ENCODE measurements at regions not wholly inside any gene's neighbourhood (a gene's known extent, or its start where the extent isn't known, plus 50 kb on each side); places are given as distances from the start of the nearest gene placed in this dataset.

GRCh38 chr7:53699215-53699837 is 663.9 kb downstream of the POM121L12 start:
- no peak for DNase-seq

GRCh38 chr7:53719122-53719521 is 683.7 kb downstream of the POM121L12 start:
- no peak for DNase-seq

GRCh38 chr7:53740971-53741370 is 705.5 kb downstream of the POM121L12 start:
- DNase-seq = no peak

GRCh38 chr7:53743697-53744402 is 708.4 kb downstream of the POM121L12 start:
- no peak for DNase-seq

GRCh38 chr7:53744403-53744760 is 708.9 kb downstream of the POM121L12 start:
- no peak for DNase-seq

- DNase-seq = no peak
Observed at GRCh38 chr7:53756946-53757345, 721.5 kb downstream of the POM121L12 start.

GRCh38 chr7:53768186-53768585 is 732.8 kb downstream of the POM121L12 start:
- peak; percentile 24 for DNase-seq

GRCh38 chr7:53771701-53772100 is 736.3 kb downstream of the POM121L12 start:
- no peak for DNase-seq

- no peak for DNase-seq
Observed at GRCh38 chr7:53776323-53776722, 740.9 kb downstream of the POM121L12 start.

GRCh38 chr7:53789741-53790140 is 752.4 kb upstream of the VSTM2A start:
- no peak for DNase-seq

- DNase-seq = no peak
Observed at GRCh38 chr7:53794816-53795215, 747.4 kb upstream of the VSTM2A start.

- DNase-seq = no peak
Observed at GRCh38 chr7:53800746-53801145, 741.4 kb upstream of the VSTM2A start.

GRCh38 chr7:53806119-53806518 is 736.1 kb upstream of the VSTM2A start:
- DNase-seq = no peak

- DNase-seq = no peak
Observed at GRCh38 chr7:53811555-53812079, 730.6 kb upstream of the VSTM2A start.

- DNase-seq = no peak
Observed at GRCh38 chr7:53812135-53812534, 730.0 kb upstream of the VSTM2A start.

GRCh38 chr7:53835301-53835700 is 706.9 kb upstream of the VSTM2A start:
- no peak for DNase-seq

GRCh38 chr7:53877688-53878087 is 664.5 kb upstream of the VSTM2A start:
- DNase-seq = no peak

- DNase-seq = no peak
Observed at GRCh38 chr7:53900856-53901528, 641.2 kb upstream of the VSTM2A start.

GRCh38 chr7:53904355-53904754 is 637.8 kb upstream of the VSTM2A start:
- DNase-seq = no peak

GRCh38 chr7:53917637-53918036 is 624.5 kb upstream of the VSTM2A start:
- no peak for DNase-seq

- no peak for DNase-seq
Observed at GRCh38 chr7:53920011-53920410, 622.2 kb upstream of the VSTM2A start.

GRCh38 chr7:53940483-53940882 is 601.7 kb upstream of the VSTM2A start:
- no peak for DNase-seq

- DNase-seq = no peak
Observed at GRCh38 chr7:53947732-53948131, 594.4 kb upstream of the VSTM2A start.

GRCh38 chr7:53965716-53966115 is 576.5 kb upstream of the VSTM2A start:
- no peak for DNase-seq
